ENCODE measurements at regions not wholly inside any gene's neighbourhood (a gene's known extent, or its start where the extent isn't known, plus 50 kb on each side); places are given as distances from the start of the nearest gene placed in this dataset.
"Not testable (repeated sequence)": the region's sequence is repeated elsewhere in the genome, so short reads cannot be mapped to it uniquely, and the experiment has no call there.

DNA sequence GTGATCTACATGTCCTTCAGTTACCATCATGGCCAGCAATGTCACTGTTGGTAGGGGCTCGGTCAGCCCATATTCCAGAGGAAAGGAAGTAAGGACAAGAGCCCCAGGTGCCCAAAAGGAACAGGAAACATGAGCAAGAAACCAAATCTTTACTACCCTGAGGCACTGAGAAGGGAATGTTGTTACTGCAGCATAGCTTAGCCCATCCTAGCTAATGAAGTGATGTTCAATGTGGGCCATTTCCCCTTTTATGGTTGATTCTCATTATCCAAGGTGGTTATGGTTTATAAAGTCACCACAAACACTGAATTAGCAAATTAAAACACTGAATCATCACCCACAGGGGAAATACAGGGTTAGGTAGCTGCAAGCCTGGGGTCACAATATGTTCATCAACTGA is 88.4 kb upstream of the C10orf90 start:
- Histone ChIP-seq H3K4me3 (ENCODE audit: insufficient read depth, low read depth, low read length) (no peak overlapping the region), H3K27me3 (ENCODE audit: control insufficient read depth, insufficient read depth, low read length) (no peaks in the 10 kb centered on the region), H3K36me3 (replicated peaks; ENCODE audit: control insufficient read depth, insufficient read depth, low read length) (no peaks in the 10 kb centered on the region)
- DNase-seq, result no peak

DNA sequence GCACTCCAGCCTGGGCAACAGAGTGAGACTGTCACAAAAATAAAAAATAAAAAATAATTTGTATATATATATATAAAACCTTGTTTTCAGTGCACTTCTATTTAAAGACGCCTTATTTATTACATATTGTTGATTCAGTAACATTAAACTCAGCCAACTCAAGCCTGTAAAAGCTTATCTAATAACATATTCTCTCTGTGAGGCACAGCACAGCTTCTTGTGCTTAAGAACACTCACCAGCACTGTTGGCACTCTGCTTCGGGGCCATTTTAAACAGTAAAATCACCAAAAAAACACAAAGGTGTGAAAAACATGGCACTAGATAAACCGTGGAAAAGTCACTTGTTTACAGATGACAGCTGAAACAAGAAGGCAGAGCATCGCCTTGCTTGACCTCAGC is 89.0 kb upstream of the C10orf90 start:
- H3K4me3 ChIP-seq (ENCODE audit: insufficient read depth, low read depth, low read length), result no peak overlapping the region
- H3K36me3 ChIP-seq (replicated peaks; ENCODE audit: control insufficient read depth, insufficient read depth, low read length), result no peaks in the 10 kb centered on the region
- no peaks in the 10 kb centered on the region for H3K27me3 ChIP-seq (ENCODE audit: control insufficient read depth, insufficient read depth, low read length)
- DNase-seq, result no peak

DNA sequence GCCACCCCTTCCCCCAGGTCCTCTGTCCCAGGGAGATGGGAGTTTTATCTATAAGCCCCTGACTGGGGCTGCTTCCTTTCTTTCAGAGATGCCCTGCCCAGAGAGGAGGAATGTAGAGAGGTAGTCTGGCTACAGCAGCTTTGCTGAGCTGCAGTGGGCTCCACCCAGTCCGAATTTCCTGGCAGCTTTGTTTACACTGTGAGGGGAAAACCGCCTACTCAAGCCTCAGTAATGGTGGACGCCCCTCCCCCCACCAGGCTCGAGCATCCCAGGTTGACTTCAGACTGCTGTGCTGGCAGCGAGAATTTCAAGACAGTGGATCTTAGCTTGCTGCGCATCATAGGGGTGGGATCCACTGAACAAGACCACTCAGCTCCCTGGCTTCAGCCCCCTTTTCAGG is 96.2 kb upstream of the C10orf90 start:
- not testable (repeated sequence) for H3K4me3 ChIP-seq (ENCODE audit: insufficient read depth, low read depth, low read length); H3K27me3 ChIP-seq (ENCODE audit: control insufficient read depth, insufficient read depth, low read length); H3K36me3 ChIP-seq (replicated peaks; ENCODE audit: control insufficient read depth, insufficient read depth, low read length); DNase-seq

DNA sequence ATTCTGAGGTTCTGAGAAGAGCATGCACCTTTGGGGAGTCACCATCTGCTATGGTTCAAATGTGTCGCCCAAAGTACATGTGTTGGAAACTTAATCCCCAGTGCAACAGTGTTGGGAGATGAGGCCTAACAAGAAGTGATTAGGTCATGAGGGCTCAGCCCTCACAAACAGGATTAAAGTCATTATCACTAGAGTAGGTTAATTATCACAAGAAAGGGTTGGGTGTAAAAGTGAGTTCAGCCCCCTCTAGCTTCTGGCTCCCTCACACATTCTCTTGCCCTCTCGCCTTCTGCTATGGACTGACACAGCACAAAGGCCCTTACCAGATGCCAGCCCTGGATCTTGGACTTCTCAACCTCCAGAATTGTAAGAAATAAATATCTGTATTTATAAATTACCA is 100.3 kb upstream of the C10orf90 start:
- Histone ChIP-seq H3K4me3 (ENCODE audit: insufficient read depth, low read depth, low read length) (no peak overlapping the region), H3K27me3 (ENCODE audit: control insufficient read depth, insufficient read depth, low read length) (no peaks in the 10 kb centered on the region), H3K36me3 (replicated peaks; ENCODE audit: control insufficient read depth, insufficient read depth, low read length) (no peaks in the 10 kb centered on the region)
- DNase-seq, result no peak

DNA sequence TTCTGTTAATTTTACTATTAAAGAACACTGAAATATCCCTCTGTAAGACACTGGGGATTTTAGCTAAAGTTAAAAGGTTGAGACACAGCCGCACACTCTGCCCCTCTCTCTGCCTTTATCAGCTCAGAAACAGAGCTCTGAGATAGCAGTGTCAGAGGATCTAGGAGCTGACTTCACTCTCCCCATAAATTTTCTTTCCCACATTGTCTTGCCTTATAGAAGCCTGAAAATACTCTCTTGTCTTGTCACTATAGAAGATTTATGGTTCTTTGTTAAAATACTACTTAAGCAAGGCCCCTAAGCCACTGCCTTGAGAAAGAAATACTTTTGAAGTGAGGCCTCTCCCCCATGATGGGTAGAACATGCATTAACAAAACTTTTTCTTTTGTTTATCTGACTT is 105.7 kb upstream of the C10orf90 start:
- DNase-seq, result no peak
- Histone ChIP-seq H3K27me3 (ENCODE audit: control insufficient read depth, insufficient read depth, low read length) (no peaks in the 10 kb centered on the region), H3K36me3 (replicated peaks; ENCODE audit: control insufficient read depth, insufficient read depth, low read length) (no peaks in the 10 kb centered on the region), H3K4me3 (ENCODE audit: insufficient read depth, low read depth, low read length) (no peak overlapping the region)

DNA sequence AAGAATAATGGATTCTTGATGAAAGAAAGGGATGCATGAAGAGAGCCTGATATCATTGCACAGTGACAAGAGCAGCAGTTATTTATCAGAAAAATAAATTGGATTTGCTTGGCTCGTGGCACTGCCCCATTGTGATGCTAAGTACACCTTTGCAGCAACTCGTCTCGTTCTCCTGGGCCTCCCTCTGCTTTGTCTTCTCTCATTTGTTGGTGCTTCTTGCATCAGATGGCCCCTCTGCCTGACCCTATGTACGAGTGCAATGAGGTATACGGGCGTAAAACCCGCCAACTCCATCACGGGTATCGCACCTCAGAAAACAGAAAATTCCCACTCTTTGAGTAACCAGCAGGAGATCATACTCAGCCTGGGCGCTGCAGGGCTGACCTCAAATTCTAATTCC is 107.2 kb upstream of the C10orf90 start:
- Histone ChIP-seq H3K27me3 (ENCODE audit: control insufficient read depth, insufficient read depth, low read length) (no peaks in the 10 kb centered on the region), H3K36me3 (replicated peaks; ENCODE audit: control insufficient read depth, insufficient read depth, low read length) (no peaks in the 10 kb centered on the region), H3K4me3 (ENCODE audit: insufficient read depth, low read depth, low read length) (no peak overlapping the region)
- peak; percentile 11 for DNase-seq

DNA sequence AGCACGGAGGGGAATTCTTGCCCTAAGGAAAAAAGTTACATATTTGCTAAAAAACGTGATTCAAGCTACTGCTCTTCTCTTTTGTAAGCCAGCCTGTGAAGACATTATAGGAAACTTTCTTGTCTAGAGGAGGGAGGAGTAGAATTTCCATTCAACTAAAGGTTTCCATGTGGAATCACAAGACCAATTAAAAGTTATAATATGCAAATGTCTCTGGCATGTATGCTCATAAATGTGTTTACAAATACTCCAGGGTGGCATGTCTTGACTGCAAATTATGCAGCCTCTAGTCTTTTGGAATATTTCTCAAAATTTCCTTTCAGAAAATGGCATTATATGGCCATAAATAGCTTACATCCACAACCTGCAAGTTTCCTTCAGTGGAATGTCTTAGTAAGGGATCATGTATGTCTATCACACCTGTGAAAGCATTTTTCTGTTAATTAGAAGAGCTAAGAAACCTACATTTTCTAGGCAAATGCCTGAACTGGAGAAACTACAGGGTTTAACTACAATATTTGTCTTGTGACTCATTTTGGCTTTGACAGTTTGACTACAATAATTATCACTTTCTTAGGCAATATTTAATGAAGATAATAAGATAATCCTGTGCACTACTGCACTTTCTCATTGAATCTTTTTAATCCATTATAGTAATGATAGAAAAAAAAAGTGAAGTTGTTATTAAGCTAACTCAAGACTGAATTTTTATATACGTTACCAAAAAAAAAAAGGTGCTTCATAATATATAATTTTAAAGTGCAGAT is 111.1 kb upstream of the C10orf90 start:
- Histone ChIP-seq H3K4me3 (ENCODE audit: insufficient read depth, low read depth, low read length) (no peak overlapping the region), H3K36me3 (replicated peaks; ENCODE audit: control insufficient read depth, insufficient read depth, low read length) (no peaks in the 10 kb centered on the region), H3K27me3 (ENCODE audit: control insufficient read depth, insufficient read depth, low read length) (no peaks in the 10 kb centered on the region)
- DNase-seq, result no peak

DNA sequence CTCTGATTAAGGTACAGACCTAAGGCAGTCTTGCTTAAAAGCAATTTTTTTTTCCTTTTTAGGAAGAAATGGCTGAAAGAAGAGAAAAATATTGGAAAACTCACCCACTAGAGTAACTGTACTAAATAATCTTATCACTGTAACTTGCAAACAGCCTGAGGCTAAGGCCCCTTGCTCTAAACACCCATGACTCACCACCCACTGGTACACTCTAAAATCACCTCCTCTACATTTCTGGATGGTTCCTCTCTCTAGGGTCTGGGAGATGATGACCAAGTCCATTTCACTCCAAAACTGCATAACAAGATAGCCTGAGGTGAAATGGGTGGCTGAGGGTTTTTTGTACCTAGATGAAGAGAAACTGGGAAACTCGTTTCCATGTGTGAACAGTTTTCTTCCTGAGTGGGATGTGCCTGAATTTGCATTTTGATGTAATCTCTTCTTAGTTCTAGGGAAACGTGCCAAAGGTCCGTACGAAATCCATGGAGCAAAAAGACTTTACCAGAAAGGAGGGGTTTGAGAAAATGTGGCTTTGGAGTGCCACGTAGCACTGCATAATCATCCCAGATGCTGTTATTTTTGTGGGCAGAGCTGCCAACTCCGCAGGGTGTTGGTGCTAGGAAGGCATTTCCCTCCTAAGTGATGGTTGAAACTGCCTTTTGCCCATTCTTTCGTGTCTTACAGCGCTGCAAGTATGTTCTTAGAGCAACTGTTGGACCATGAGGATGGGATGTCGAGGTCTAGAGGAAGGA is 113.5 kb upstream of the C10orf90 start:
- Histone ChIP-seq H3K36me3 (replicated peaks; ENCODE audit: control insufficient read depth, insufficient read depth, low read length) (no peaks in the 10 kb centered on the region), H3K27me3 (ENCODE audit: control insufficient read depth, insufficient read depth, low read length) (no peaks in the 10 kb centered on the region), H3K4me3 (ENCODE audit: insufficient read depth, low read depth, low read length) (no peak overlapping the region)
- DNase-seq, result no peak

DNA sequence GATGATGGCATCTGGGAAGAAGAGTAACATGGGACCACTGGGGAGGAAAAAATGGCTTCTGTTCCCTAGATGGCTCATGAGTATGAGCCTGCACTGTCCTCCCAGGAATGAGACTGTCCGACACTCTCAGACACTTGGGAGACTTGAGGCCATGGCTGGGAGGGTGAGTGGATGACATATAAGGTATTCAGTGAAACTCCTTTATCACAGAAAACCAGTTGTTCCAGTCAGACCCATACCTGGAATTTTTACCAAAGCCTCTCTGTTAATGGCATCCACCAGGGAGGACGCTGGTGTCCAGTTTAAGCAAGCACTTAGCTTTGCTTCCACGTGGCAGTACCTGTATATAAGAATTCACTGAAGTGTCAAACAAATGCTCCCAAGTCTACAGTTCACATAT is 116.7 kb upstream of the C10orf90 start:
- no peak for DNase-seq
- no peaks in the 10 kb centered on the region for H3K27me3 ChIP-seq (ENCODE audit: control insufficient read depth, insufficient read depth, low read length)
- H3K36me3 ChIP-seq (replicated peaks; ENCODE audit: control insufficient read depth, insufficient read depth, low read length), result no peaks in the 10 kb centered on the region
- no peak overlapping the region for H3K4me3 ChIP-seq (ENCODE audit: insufficient read depth, low read depth, low read length)

DNA sequence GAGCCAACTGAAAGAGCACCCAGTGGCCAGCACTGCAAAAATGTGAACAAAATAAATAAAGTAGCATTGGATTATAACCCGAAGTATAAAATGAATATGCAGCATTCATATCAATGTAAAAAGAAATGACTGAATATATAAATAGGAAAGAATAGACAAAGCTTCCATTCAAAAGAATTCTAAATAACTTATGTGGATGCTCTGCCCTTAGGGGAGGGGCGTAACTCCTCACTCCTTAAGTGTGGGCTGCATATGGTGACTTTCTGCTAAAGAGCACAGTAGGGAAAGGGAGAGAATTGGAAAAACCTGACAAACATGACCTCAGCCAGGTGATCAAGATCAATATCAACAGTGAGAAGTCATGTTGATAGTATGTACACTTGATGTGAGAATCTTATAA is 109.9 kb upstream of the DOCK1 start:
- no peak for DNase-seq
- no peaks in the 10 kb centered on the region for H3K36me3 ChIP-seq (replicated peaks; ENCODE audit: control insufficient read depth, insufficient read depth, low read length)
- no peak overlapping the region for H3K4me3 ChIP-seq (ENCODE audit: insufficient read depth, low read depth, low read length)
- no peaks in the 10 kb centered on the region for H3K27me3 ChIP-seq (ENCODE audit: control insufficient read depth, insufficient read depth, low read length)

DNA sequence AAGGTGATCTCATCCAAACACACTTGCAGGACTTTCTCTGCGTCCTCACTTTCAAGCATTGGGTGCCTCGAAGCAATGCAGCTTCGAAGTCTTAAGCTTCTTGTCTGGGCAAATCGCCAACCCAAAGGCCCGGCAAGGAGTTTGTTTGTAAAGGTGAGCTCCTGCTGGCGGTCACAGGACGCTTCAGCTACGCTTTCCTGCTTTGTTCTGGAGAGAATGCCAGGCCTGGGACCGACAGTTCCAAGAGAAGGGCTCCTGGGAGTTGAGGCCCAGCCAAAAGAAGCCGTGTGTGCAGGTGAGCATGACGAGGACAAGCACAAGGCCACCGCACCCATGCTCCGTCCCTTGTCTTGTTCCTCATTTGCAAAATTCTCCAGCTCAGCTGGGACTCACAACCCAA is 106.6 kb upstream of the DOCK1 start:
- Histone ChIP-seq H3K27me3 (ENCODE audit: control insufficient read depth, insufficient read depth, low read length) (no peaks in the 10 kb centered on the region), H3K4me3 (ENCODE audit: insufficient read depth, low read depth, low read length) (no peak overlapping the region), H3K36me3 (replicated peaks; ENCODE audit: control insufficient read depth, insufficient read depth, low read length) (no peaks in the 10 kb centered on the region)
- peak; percentile 8 for DNase-seq

DNA sequence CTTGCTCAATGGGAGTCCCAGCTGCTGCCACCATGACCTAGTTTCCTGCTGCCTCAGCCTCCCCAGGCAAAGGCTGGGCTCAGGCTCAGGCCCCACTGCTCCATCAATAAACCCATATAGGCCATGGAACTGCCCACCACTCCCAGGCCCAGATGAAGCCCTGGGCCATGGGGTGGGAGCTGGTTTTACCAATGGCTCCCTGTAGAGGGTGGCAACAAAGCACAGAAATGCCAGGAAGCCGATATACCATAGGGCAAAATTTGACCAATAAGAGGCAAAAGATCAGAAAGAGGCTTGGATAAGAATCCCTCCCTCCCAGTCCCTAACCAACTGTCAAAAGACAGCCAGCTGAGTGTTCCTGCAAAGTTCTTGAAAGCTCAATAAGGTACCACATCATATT is 101.8 kb upstream of the DOCK1 start:
- no peak overlapping the region for H3K4me3 ChIP-seq (ENCODE audit: insufficient read depth, low read depth, low read length)
- no peaks in the 10 kb centered on the region for H3K36me3 ChIP-seq (replicated peaks; ENCODE audit: control insufficient read depth, insufficient read depth, low read length)
- H3K27me3 ChIP-seq (ENCODE audit: control insufficient read depth, insufficient read depth, low read length), result no peaks in the 10 kb centered on the region
- no peak for DNase-seq

DNA sequence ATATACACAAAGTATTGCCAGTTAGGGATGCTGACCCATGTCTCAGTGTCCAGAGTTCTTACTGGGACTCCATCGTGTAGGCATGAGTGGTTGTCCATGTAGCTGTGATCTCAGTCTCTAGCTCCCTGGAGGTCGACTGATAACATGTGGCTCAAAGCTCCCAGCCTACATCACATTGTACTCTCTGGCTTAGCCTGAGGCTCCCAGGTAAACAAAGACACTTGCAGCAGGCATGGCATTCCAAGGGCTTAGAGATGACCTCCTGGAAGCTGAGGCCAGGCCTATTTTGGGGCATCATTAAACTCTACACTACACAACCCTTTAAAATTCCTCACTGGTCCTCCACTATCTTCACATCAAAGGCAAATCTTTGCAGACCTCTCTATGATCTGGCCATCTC is 100.8 kb upstream of the DOCK1 start:
- no peak overlapping the region for H3K4me3 ChIP-seq (ENCODE audit: insufficient read depth, low read depth, low read length)
- no peak for DNase-seq
- no peaks in the 10 kb centered on the region for H3K27me3 ChIP-seq (ENCODE audit: control insufficient read depth, insufficient read depth, low read length)
- no peaks in the 10 kb centered on the region for H3K36me3 ChIP-seq (replicated peaks; ENCODE audit: control insufficient read depth, insufficient read depth, low read length)

DNA sequence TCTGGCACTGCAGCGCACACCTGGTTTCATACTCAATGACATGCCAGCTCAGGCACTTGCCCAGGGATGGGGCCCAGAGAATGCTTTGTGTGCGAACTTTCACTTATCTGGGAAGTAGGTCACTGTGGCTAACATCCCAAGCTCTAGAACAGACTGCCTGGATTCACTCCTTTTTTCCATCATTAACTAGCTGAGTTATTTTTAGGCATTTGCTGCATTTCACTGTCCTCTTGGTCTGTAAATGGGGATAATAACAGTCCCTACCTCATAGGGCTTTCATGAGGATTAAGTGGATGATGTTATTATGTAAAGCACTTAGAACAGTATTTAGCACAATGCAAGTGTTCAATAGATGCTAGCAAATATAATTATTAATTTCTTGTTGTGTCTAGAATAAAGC is 98.7 kb upstream of the DOCK1 start:
- H3K36me3 ChIP-seq (replicated peaks; ENCODE audit: control insufficient read depth, insufficient read depth, low read length), result no peaks in the 10 kb centered on the region
- H3K27me3 ChIP-seq (ENCODE audit: control insufficient read depth, insufficient read depth, low read length), result no peaks in the 10 kb centered on the region
- no peak overlapping the region for H3K4me3 ChIP-seq (ENCODE audit: insufficient read depth, low read depth, low read length)
- no peak for DNase-seq

DNA sequence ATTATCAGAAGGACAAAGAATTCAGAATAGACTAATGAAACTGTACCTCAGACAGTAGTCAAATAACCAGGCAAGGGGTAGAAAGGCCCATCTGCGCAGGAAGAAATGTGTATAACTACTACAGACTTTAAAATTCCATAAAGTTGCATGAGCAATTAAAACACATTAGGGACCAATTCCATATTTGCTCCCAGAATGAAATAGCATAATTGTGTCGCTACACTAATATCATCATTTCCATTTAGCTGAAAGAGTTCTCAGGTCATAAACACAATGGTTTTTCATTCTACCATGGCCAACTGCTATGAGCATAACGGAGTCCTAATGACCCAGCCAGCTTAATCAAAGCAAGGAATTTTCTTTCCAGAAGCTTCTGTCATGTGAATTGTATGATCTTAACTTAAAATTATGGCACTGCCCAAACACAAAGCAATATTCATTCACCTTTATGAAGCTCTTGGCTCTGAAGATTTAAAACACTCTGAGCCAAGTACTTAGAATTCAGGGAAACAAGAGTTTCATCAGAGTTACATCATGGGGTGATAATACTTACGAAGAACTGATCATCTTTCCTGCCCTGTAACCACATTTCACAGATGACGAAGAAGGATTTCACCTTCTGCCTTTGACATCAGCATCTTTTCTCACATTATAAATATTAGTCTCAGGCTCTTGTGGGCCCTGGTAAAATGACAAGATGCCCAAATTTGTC is 98.1 kb upstream of the DOCK1 start:
- no peak for DNase-seq
- no peak overlapping the region for H3K4me3 ChIP-seq (ENCODE audit: insufficient read depth, low read depth, low read length)
- H3K27me3 ChIP-seq (ENCODE audit: control insufficient read depth, insufficient read depth, low read length), result no peaks in the 10 kb centered on the region
- no peaks in the 10 kb centered on the region for H3K36me3 ChIP-seq (replicated peaks; ENCODE audit: control insufficient read depth, insufficient read depth, low read length)

Data from H7 (cell line).